Kidney epithelial cell (primary cell): ENCODE measurements at regions not wholly inside any gene's neighbourhood (a gene's known extent, or its start where the extent isn't known, plus 50 kb on each side); places are given as distances from the start of the nearest gene placed in this dataset.
A peak's percentile ranks its signal among the peaks of the same experiment; 100 is the strongest.

Source experiments
- DNase-seq: peaks from one replicate; pipeline ENCODE4 v3.0.0-alpha.2; 2010; ENCODE audit warnings: low read depth
- H3K27me3 ChIP-seq: 2 replicates; pipeline ENCODE4 v1.6.0; 2011; ENCODE audit warnings: low read length; ENCODE audit not compliant: control insufficient read depth, insufficient read depth
- H3K36me3 ChIP-seq: 2 replicates; pipeline ENCODE4 v1.5.1; 2011; ENCODE audit warnings: low read length; ENCODE audit not compliant: control insufficient read depth, insufficient read depth
- H3K4me3 ChIP-seq: 2 replicates; pipeline ENCODE4 v1.5.1; 2011; ENCODE audit warnings: low read depth, mild to moderate bottlenecking, control low read depth, low read length
- TF ChIP-seq, protein P1 (sequence below): IDR thresholded peaks from 2 replicates; pipeline ENCODE4 v1.5.1; 2011; ENCODE audit warnings: mild to moderate bottlenecking, moderate library complexity, low read length, control low read depth, inconsistent platforms; ENCODE audit not compliant: insufficient read depth, poor library complexity, severe bottlenecking

DNA sequence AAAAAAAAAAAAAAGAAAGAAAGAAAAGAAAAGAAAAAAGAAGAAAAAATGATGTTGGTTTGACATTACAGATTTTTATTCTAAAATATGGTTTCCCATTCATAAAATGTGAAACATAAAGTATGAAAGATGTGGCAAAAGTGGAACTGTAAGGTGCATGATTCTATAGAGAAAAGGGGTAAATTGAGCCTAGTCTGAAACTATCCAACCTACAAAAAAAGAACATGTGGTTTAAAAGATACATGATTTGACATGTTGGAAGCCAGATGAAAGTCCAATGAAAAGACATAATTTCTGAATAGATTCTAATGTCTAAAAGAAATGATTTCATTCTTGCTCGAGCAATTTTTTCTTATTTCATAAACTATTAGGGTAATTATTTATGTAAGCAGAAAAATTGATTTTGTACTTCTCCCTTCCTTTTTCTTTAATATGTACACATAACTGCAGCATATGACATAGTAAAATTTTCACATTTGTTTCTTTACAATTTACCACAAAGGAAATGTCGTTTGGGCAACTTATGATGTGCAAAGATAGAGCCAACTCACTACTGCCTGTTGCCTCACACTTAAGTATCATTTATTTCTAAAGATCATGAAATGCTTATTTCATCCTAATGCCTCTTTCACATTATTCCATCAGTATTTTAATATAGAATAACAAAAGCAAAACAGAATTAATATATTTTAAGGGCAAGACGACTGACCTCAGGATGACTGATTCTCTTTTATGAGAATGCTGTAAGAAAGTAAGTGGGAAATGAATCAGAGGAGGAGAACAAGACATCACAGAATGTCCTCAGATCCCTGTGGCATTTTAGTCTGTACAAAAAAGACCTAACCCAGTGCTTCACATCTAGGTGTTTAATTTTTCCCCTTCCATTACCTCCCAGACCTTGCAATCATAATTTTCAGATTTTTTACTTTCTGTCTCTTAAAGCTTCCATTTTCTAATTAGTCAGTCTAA is 165.8 kb upstream of the HMCN1 start:
- Histone ChIP-seq H3K36me3 (no peaks in the 10 kb centered on the region), H3K27me3 (no peaks in the 10 kb centered on the region), H3K4me3 (no peak overlapping the region)
- no peak for DNase-seq
- TF ChIP-seq, protein P1, sequence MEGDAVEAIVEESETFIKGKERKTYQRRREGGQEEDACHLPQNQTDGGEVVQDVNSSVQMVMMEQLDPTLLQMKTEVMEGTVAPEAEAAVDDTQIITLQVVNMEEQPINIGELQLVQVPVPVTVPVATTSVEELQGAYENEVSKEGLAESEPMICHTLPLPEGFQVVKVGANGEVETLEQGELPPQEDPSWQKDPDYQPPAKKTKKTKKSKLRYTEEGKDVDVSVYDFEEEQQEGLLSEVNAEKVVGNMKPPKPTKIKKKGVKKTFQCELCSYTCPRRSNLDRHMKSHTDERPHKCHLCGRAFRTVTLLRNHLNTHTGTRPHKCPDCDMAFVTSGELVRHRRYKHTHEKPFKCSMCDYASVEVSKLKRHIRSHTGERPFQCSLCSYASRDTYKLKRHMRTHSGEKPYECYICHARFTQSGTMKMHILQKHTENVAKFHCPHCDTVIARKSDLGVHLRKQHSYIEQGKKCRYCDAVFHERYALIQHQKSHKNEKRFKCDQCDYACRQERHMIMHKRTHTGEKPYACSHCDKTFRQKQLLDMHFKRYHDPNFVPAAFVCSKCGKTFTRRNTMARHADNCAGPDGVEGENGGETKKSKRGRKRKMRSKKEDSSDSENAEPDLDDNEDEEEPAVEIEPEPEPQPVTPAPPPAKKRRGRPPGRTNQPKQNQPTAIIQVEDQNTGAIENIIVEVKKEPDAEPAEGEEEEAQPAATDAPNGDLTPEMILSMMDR, result no peak

- Histone ChIP-seq H3K27me3 (no peaks in the 10 kb centered on the region), H3K36me3 (no peaks in the 10 kb centered on the region), H3K4me3 (no peak overlapping the region)
- TF ChIP-seq, protein P1, result no peak
- no peak for DNase-seq
Measured at GRCh38 chr1:185567440-185567839, 166.8 kb upstream of the HMCN1 start.

DNA sequence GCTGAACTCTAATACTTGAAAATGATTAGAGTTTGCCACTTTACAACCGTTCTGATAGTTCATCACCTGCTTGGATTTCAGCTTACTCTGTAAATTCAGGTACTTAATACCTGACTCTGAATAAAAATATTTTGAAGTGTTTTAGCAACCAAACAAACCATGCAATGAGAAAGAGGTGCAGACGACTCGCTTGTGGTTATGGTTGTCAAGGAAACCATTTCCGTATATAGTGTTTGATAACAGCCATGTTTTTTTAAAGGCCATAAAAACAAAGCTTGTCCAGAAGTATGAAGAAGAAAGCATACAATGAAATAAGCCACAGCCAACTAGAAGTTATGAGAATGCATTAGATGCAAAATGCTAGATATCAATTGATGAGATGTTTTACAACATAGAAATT is 167.2 kb upstream of the HMCN1 start:
- TF ChIP-seq, protein P1, result no peak
- Histone ChIP-seq H3K36me3 (no peaks in the 10 kb centered on the region), H3K4me3 (no peak overlapping the region), H3K27me3 (no peaks in the 10 kb centered on the region)
- no peak for DNase-seq

DNA sequence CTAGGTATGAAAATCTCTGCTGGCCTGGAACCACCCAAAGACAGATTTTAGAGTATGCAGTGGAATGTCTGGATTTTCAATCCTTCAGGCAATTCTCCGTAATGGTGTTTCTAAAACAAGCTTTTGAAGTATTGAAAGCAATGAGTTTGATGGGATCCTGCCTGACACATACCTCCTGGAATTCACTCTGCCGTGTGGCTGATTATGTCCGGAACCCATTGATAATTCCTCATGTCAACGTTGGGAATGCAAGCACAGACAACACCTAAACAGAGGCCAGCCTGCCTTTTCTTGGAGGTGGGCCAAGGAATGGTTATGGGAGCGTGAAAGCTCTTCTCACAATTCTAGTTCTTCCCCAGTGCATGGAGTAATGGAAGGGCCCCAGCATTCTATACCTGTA is 168.9 kb upstream of the HMCN1 start:
- TF ChIP-seq, protein P1, result no peak
- Histone ChIP-seq H3K4me3 (no peak overlapping the region), H3K27me3 (no peaks in the 10 kb centered on the region), H3K36me3 (no peaks in the 10 kb centered on the region)
- peak; percentile 87 for DNase-seq

GRCh38 chr1:185564816-185565215 is 169.4 kb upstream of the HMCN1 start:
- TF ChIP-seq, protein P1, result no peak
- no peak overlapping the region for H3K4me3 ChIP-seq
- no peaks in the 10 kb centered on the region for H3K36me3 ChIP-seq
- no peaks in the 10 kb centered on the region for H3K27me3 ChIP-seq
- DNase-seq, result no peak
